ENCODE measurements at regions not wholly inside any gene's neighbourhood (a gene's known extent, or its start where the extent isn't known, plus 50 kb on each side); places are given as distances from the start of the nearest gene placed in this dataset.

GRCh38 chr4:54924891-54925290, 200.5 kb downstream of the KDR start:
- CTCF ChIA-PET = no interaction called here
- Histone ChIP-seq H3K36me3 (ENCODE audit: control insufficient read depth, insufficient read depth, low read length) (no peaks in the 10 kb centered on the region), H3K4me3 (ENCODE audit: low read depth, low read length) (no peak overlapping the region), H3K4me1 (no peaks in the 10 kb centered on the region), H3K9me3 (no peaks in the 10 kb centered on the region), H3K27me3 (replicated peaks; ENCODE audit: control insufficient read depth, insufficient read depth, low read length) (no peaks in the 10 kb centered on the region)
- no TSS peak for BruUV-seq (replicated peaks)
- TF ChIP-seq, protein P1, sequence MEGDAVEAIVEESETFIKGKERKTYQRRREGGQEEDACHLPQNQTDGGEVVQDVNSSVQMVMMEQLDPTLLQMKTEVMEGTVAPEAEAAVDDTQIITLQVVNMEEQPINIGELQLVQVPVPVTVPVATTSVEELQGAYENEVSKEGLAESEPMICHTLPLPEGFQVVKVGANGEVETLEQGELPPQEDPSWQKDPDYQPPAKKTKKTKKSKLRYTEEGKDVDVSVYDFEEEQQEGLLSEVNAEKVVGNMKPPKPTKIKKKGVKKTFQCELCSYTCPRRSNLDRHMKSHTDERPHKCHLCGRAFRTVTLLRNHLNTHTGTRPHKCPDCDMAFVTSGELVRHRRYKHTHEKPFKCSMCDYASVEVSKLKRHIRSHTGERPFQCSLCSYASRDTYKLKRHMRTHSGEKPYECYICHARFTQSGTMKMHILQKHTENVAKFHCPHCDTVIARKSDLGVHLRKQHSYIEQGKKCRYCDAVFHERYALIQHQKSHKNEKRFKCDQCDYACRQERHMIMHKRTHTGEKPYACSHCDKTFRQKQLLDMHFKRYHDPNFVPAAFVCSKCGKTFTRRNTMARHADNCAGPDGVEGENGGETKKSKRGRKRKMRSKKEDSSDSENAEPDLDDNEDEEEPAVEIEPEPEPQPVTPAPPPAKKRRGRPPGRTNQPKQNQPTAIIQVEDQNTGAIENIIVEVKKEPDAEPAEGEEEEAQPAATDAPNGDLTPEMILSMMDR (IDR thresholded peaks at IDR 0.05; ENCODE audit: insufficient read depth in 1 of 2, low read depth in 1 of 2, low read length in 1 of 2, severe bottlenecking in 1 of 2, unreplicated experiment in 1 of 2) = no peak
- no peak for DNase-seq
- POLR2A ChIA-PET = no interaction called here
- Mint-ChIP-seq H3K27ac (ENCODE audit: unreplicated experiment) (no peak overlapping the region), H3K36me3 (ENCODE audit: insufficient read depth, unreplicated experiment) (no peaks in the 10 kb centered on the region), H3K27me3 (ENCODE audit: insufficient read depth, unreplicated experiment) (no peaks in the 10 kb centered on the region), H3K4me3 (ENCODE audit: unreplicated experiment) (no peak overlapping the region), H3K4me1 (ENCODE audit: low read depth, unreplicated experiment) (no peaks in the 10 kb centered on the region), H3K9me3 (ENCODE audit: unreplicated experiment) (no peaks in the 10 kb centered on the region)
- intact Hi-C loops (cut with micrococcal nuclease; ENCODE audit: unreplicated experiment) = no loop called here

- Mint-ChIP-seq H3K9me3 (ENCODE audit: unreplicated experiment) (no peaks in the 10 kb centered on the region), H3K27ac (ENCODE audit: unreplicated experiment) (no peak overlapping the region), H3K36me3 (ENCODE audit: insufficient read depth, unreplicated experiment) (no peaks in the 10 kb centered on the region), H3K4me3 (ENCODE audit: unreplicated experiment) (no peak overlapping the region), H3K4me1 (ENCODE audit: low read depth, unreplicated experiment) (no peaks in the 10 kb centered on the region), H3K27me3 (ENCODE audit: insufficient read depth, unreplicated experiment) (peaks cover 3% of the 10 kb centered on the region)
- intact Hi-C loops (cut with micrococcal nuclease; ENCODE audit: unreplicated experiment) = no loop called here
- Histone ChIP-seq H3K27me3 (replicated peaks; ENCODE audit: control insufficient read depth, insufficient read depth, low read length) (no peaks in the 10 kb centered on the region), H3K36me3 (ENCODE audit: control insufficient read depth, insufficient read depth, low read length) (no peaks in the 10 kb centered on the region), H3K4me3 (ENCODE audit: low read depth, low read length) (no peak overlapping the region), H3K9me3 (no peaks in the 10 kb centered on the region), H3K4me1 (peaks cover 10% of the 10 kb centered on the region)
- TF ChIP-seq, protein P1 (IDR thresholded peaks at IDR 0.05; ENCODE audit: insufficient read depth in 1 of 2, low read depth in 1 of 2, low read length in 1 of 2, severe bottlenecking in 1 of 2, unreplicated experiment in 1 of 2) = no peak
- ChIA-PET POLR2A (no interaction called here), CTCF (no interaction called here)
- DNase-seq = no peak
- no TSS peak for BruUV-seq (replicated peaks)
These were observed 210.1 kb downstream of the KDR start for GRCh38 chr4:54915276-54915675.

- no peak overlapping the region for H3K4me3 Mint-ChIP-seq (ENCODE audit: unreplicated experiment)
- intact Hi-C loops (cut with micrococcal nuclease; ENCODE audit: unreplicated experiment) = no loop called here
- H3K4me1 Mint-ChIP-seq (ENCODE audit: low read depth, unreplicated experiment) = no peaks in the 10 kb centered on the region
- H3K4me3 ChIP-seq (ENCODE audit: low read depth, low read length) = no peak overlapping the region
- no peaks in the 10 kb centered on the region for H3K9me3 Mint-ChIP-seq (ENCODE audit: unreplicated experiment)
- no TSS peak for BruUV-seq (replicated peaks)
- TF ChIP-seq, protein P1 (IDR thresholded peaks at IDR 0.05; ENCODE audit: insufficient read depth in 1 of 2, low read depth in 1 of 2, low read length in 1 of 2, severe bottlenecking in 1 of 2, unreplicated experiment in 1 of 2) = no peak
- no peak overlapping the region for H3K27ac Mint-ChIP-seq (ENCODE audit: unreplicated experiment)
- DNase-seq = no peak
- ChIA-PET CTCF (no interaction called here), POLR2A (no interaction called here)
- H3K36me3 ChIP-seq (ENCODE audit: control insufficient read depth, insufficient read depth, low read length) = no peaks in the 10 kb centered on the region
- no peaks in the 10 kb centered on the region for H3K27me3 ChIP-seq (replicated peaks; ENCODE audit: control insufficient read depth, insufficient read depth, low read length)
- H3K9me3 ChIP-seq = no peaks in the 10 kb centered on the region
- H3K36me3 Mint-ChIP-seq (ENCODE audit: insufficient read depth, unreplicated experiment) = no peaks in the 10 kb centered on the region
- H3K4me1 ChIP-seq = peaks cover 10% of the 10 kb centered on the region
- H3K27me3 Mint-ChIP-seq (ENCODE audit: insufficient read depth, unreplicated experiment) = peaks cover 3% of the 10 kb centered on the region
These were observed 210.6 kb downstream of the KDR start for GRCh38 chr4:54914781-54915180.

Measured in Caco-2 (cell line).